AG09309 (cell line): ENCODE measurements at regions not wholly inside any gene's neighbourhood (a gene's known extent, or its start where the extent isn't known, plus 50 kb on each side); places are given as distances from the start of the nearest gene placed in this dataset.

Experiments used
- DNase-seq: peaks from one replicate; pipeline ENCODE4 v3.0.0-alpha.2; 2010; ENCODE audit warnings: low read depth
- H3K4me3 ChIP-seq: 2 replicates; pipeline ENCODE4 v1.5.1; 2011; ENCODE audit warnings: mild to moderate bottlenecking, low read depth, low read length, moderate library complexity; ENCODE audit not compliant: control insufficient read depth
- TF ChIP-seq, protein P1 (sequence below): IDR thresholded peaks from 2 replicates; pipeline ENCODE4 v1.5.1; 2011; ENCODE audit warnings: mild to moderate bottlenecking, low read depth, low read length, inconsistent platforms; ENCODE audit not compliant: insufficient read depth, control insufficient read depth; ENCODE audit errors: missing control alignments

DNA sequence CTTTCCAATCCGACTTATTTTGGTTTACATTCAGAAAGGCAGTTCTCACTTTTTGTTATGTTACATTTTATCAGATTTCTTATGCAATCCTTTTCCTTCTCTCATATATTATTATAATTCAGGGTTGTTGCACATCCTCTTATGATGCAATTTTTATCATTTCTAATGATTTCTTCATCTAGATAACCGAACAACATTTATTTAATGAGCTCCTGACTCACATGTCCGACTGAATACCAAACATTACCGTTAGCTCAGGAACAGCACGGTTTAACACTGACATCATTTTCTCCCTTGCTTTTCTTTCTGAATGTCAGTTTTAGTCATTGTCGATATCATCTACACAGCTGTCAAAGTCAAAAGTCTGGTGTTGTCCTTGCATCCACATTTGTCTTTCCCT lies 199.2 kb downstream of the BCHE start:
- no peak overlapping the region for H3K4me3 ChIP-seq
- no peak for DNase-seq

DNA sequence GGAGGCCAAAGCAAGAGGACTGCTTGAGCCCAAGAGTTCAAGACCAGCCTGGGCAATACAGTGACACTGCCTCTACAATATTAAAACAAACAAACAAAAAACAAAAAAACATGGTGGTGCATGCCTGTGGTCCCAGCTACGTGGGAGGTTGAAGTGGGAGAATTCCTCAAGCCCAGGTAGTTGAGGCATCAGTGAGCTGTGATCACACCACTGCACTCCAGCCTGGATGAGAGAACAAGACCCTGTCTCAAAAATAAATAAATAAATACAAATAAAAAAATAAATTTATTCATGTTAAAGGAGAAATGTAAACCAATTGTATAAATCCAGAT lies 200.6 kb downstream of the BCHE start:
- no peak overlapping the region for H3K4me3 ChIP-seq
- no peak for DNase-seq
- TF ChIP-seq, protein P1, sequence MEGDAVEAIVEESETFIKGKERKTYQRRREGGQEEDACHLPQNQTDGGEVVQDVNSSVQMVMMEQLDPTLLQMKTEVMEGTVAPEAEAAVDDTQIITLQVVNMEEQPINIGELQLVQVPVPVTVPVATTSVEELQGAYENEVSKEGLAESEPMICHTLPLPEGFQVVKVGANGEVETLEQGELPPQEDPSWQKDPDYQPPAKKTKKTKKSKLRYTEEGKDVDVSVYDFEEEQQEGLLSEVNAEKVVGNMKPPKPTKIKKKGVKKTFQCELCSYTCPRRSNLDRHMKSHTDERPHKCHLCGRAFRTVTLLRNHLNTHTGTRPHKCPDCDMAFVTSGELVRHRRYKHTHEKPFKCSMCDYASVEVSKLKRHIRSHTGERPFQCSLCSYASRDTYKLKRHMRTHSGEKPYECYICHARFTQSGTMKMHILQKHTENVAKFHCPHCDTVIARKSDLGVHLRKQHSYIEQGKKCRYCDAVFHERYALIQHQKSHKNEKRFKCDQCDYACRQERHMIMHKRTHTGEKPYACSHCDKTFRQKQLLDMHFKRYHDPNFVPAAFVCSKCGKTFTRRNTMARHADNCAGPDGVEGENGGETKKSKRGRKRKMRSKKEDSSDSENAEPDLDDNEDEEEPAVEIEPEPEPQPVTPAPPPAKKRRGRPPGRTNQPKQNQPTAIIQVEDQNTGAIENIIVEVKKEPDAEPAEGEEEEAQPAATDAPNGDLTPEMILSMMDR, result no peak

More for the DNA sequence above, 199.2 kb downstream of the BCHE start:
- TF ChIP-seq, protein P1, result no peak

DNA sequence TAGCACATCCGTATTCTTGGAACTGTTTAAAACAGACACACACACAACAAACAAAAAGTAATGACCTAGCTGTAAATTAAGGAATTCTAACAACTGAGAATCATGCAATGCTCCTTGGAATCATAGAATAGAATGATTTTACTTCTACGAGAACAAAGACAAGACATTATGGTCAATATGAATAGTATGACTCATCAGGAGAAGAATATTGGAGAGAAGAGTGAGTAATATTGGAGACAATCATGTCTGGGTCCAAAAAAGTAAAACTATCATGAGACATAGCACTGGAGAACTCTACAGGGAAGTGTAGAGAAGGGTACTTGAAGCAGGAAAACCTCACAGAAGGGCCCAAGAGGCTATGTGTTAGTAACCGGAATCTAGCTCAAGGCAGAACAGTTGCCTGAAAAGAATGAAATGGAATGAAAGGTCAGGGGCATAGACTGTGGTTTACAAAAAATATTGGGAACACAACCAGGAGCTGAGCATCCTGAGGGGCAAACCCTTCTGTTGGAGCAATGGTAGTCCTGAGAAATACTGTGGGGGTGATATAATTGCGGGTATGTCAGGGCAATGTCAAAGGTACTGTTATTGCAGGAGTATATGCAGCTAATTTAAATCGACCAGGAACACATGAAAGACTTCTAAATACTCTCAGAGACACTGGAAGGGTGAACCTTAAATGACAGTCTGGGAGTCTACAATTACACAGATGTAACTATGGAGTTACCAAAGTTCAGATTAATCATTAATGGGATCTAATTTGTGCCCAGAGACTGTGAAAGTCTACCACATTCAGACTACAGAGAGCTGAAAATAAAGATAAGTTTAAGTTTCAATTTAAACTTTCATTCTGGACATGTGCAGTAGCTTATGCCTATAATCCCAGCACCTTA lies 201.2 kb downstream of the BCHE start:
- TF ChIP-seq, protein P1, result no peak
- no peak for DNase-seq
- H3K4me3 ChIP-seq, result no peak overlapping the region

DNA sequence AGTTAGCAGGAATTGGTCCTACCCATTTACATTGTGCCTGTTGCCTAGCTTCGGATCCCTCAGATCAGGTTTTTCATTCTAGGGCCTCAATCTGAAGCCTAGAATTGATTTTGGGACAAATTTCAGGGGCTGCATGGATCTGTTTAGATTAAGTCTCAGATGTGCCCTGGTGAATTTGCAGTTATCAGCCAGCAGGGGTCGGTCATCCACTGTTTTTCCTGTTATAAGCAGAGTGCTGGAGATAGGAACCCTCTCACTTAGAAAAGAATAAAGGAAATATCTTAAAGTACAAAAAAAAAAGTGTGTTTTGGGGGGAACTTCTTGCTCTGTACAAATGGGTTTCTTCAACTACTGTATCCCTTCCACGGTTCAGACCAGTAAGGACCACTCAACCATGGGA lies 212.5 kb downstream of the BCHE start:
- DNase-seq, result no peak
- H3K4me3 ChIP-seq, result no peak overlapping the region
- TF ChIP-seq, protein P1, result peak; percentile 13

DNA sequence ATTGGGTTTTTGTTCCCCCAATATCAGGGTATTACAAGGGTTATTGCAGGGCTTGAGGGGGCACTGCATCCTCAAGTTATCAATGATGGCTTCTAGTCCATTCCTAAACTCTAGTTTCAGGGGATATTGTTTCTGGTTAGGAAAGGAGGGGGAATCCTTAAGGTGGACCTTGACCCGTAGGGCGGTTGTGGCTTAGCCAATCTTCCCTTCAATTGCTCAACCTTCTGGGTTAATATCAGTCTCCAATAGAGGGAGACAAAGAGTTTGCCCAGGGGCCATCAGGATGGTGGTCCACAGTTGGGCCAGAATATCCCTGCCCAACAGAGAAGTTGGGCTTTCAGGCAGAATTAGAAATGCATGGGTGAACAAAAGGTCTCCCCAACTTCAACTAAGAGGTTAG lies 214.9 kb downstream of the BCHE start:
- no peak overlapping the region for H3K4me3 ChIP-seq
- TF ChIP-seq, protein P1, result no peak
- DNase-seq, result no peak

DNA sequence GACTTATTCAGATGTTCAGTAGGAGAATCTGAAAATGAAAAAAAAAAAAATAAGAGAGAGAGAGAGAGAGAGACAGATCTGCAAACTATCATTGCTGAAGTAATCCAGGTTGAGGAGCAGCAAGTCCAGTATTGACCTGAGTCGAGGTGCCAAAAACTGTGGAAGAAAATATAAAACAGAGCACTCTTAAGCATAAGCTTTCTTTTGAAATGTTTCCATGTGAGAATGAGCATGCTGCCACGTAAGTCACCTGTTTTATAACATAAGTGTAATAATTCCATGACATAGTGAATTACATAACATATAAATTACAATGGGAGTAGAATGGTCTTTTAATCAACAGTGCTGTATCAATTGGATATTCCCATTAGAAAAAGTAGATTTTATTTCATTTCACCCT lies 218.2 kb downstream of the BCHE start:
- TF ChIP-seq, protein P1, result no peak
- DNase-seq, result no peak
- H3K4me3 ChIP-seq, result no peak overlapping the region
